ENCODE measurements at regions not wholly inside any gene's neighbourhood (a gene's known extent, or its start where the extent isn't known, plus 50 kb on each side); places are given as distances from the start of the nearest gene placed in this dataset.
"Not testable (repeated sequence)": the region's sequence is repeated elsewhere in the genome, so short reads cannot be mapped to it uniquely, and the experiment has no call there.

DNA sequence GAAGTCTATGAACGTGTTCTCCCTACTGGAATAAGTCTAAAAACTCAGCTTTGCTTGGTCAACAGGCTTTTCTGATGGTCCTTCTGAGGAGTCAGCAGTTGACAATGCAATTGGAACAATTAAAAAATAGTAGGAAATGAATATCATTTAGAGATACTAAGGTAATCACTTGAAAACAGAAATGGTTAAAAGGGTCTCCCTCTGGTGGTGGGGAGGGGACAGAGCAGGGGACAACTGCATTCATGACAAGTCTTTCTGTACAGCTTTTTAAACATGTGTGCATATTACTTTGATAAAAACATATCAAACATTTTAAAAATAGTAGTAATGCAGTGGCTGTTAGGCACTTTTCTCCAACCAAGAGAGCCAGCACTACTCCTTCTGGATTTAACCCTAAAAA lies 119.9 kb upstream of the FHIT start:
- DNase-seq (ENCODE audit: low read depth) = peak; percentile 17
- no peak overlapping the region for H3K4me3 ChIP-seq (ENCODE audit: control insufficient read depth, low read depth, low read length)
- TF ChIP-seq, protein P1, sequence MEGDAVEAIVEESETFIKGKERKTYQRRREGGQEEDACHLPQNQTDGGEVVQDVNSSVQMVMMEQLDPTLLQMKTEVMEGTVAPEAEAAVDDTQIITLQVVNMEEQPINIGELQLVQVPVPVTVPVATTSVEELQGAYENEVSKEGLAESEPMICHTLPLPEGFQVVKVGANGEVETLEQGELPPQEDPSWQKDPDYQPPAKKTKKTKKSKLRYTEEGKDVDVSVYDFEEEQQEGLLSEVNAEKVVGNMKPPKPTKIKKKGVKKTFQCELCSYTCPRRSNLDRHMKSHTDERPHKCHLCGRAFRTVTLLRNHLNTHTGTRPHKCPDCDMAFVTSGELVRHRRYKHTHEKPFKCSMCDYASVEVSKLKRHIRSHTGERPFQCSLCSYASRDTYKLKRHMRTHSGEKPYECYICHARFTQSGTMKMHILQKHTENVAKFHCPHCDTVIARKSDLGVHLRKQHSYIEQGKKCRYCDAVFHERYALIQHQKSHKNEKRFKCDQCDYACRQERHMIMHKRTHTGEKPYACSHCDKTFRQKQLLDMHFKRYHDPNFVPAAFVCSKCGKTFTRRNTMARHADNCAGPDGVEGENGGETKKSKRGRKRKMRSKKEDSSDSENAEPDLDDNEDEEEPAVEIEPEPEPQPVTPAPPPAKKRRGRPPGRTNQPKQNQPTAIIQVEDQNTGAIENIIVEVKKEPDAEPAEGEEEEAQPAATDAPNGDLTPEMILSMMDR (conservative IDR thresholded peaks at IDR 0.05; ENCODE audit: control insufficient read depth, insufficient read depth, low read depth, low read length) = peak; percentile 49

DNA sequence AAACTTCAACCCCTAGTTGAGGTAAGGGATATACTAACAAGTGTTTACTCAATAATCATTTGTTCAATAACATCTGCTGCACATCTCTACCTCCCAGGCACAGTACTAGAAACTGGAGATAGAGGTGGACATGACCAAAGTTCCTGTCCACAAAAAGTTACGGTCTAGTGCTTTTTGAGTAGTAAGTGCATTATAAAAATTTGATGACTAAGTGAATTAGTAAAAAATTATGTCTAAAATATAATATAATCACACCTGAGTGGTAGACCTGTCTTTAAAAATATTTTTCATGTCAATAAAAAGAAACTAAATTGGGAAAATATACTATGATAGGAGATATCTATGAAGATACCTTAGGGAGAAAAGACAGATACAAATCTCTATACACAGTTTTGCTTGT lies 121.5 kb upstream of the FHIT start:
- no peak overlapping the region for H3K4me3 ChIP-seq (ENCODE audit: control insufficient read depth, low read depth, low read length)
- TF ChIP-seq, protein P1 (conservative IDR thresholded peaks at IDR 0.05; ENCODE audit: control insufficient read depth, insufficient read depth, low read depth, low read length) = no peak
- no peak for DNase-seq (ENCODE audit: low read depth)

DNA sequence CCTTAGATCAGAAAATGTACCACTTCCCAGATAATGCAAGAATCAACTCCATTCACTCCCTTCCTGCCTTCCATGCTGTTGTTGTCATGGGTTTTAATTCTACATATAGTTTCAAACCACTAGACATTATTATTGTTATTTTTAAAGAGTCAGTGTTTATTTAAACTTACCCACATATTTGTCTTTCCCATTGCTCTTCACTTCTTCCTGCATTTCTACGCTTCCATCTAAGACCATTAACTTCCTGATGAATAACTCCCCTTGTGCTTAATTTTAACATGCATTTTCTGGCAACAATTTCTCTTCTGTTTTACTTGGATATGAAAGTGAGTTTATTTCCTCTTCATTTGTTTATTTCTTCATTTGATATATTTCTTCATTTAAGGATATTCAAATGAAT lies 127.1 kb upstream of the FHIT start:
- TF ChIP-seq, protein P1 (conservative IDR thresholded peaks at IDR 0.05; ENCODE audit: control insufficient read depth, insufficient read depth, low read depth, low read length) = no peak
- peak; percentile 22 for DNase-seq (ENCODE audit: low read depth)

DNA sequence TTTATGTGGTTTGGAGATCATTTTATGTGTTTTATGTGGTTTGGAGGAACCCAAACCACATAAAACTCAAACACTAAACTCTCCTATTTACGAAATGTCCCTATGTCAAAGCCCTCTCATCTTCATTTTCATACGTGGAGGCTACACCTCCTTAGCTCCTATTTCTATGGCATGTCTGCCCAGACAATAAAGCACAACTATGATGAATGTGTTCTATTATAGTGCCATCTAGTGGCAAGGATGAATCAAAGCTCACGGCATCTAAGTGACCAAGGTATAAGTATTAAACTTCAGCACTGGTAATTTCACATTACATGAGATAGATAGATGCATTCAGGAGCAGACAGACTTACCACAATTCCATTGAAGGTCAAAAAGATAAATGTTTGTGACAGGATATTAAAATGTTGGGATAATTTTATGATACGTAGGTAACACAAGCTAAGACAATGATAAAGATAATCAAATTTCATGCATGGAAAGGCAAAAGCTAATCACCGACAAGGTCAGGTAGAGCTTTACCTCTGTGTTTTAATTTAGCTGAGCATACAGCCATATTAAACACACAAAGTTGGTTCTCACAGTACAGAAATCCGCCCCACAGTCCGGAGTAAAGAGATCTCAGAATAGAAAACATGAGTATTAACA lies 130.6 kb upstream of the FHIT start:
- DNase-seq (ENCODE audit: low read depth) = peak; percentile 45
- TF ChIP-seq, protein P1 (conservative IDR thresholded peaks at IDR 0.05; ENCODE audit: control insufficient read depth, insufficient read depth, low read depth, low read length) = peak; percentile 63

More for the DNA sequence above, 127.1 kb upstream of the FHIT start:
- H3K4me3 ChIP-seq (ENCODE audit: control insufficient read depth, low read depth, low read length) = no peak overlapping the region

DNA sequence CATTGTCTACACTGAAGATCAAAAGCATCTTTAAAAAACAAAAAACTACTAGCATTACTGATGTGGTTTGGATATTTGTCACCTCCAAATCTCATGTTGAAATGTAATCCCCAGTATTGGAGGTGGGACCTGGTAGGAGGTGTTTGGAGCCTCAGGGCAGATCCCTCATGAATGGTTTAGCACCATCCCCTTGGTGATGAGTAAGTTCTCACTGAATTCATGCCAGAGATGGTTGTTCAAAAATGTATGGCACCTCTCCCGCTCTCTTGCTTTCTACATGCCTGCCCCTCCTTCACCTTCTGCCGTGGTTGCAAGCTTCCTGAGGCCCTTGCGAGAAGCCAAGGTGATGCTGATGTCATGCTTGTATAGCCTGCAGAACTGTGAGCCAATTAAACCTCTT lies 136.6 kb upstream of the FHIT start:
- H3K4me3 ChIP-seq (ENCODE audit: control insufficient read depth, low read depth, low read length) = no peak overlapping the region
- TF ChIP-seq, protein P1 (conservative IDR thresholded peaks at IDR 0.05; ENCODE audit: control insufficient read depth, insufficient read depth, low read depth, low read length) = no peak
- no peak for DNase-seq (ENCODE audit: low read depth)

More for the DNA sequence above, 130.6 kb upstream of the FHIT start:
- no peak overlapping the region for H3K4me3 ChIP-seq (ENCODE audit: control insufficient read depth, low read depth, low read length)

DNA sequence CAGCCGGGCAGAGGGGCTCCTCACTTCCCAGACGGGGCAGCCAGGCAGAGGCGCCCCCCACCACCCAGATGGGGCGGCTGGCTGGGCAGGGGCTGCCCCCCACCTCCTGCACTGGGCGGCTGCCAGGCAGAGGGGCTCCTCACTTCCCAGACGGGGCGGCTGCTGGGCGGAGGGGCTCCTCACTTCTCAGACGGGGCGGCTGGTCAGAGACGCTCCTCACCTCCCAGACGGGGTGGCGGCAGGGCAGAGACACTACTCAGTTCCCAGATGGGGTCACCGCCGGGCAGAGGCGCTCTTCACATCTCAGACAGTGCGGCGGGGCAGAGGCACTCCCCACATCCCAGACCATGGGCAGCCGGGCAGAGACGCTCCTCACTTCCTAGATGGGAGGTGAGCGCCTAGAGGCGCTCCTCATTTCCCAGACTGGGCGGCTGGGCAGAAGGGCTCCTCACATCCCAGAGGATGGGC lies 142.3 kb upstream of the FHIT start:
- H3K4me3 ChIP-seq (ENCODE audit: control insufficient read depth, low read depth, low read length); DNase-seq (ENCODE audit: low read depth): not testable (repeated sequence)

DNA sequence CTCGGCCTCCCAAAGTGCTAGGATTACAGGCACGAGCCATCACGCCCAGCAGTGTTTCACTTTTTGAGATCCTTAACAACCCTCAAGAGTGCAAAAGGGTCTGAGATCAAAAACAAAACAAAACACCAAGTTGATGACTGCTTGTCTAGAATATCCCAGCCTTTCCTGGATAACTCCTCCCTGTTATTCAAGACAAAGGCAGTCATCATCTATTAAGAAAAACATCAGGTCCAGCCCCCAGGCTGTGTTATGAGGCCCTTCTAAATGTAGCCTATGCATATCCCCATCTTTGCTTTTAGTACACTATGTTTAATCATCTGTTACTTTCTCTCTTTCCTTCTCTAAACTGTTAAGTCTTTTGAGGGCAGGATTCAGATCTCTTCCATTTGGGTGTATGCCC lies 150.1 kb upstream of the FHIT start:
- H3K4me3 ChIP-seq (ENCODE audit: control insufficient read depth, low read depth, low read length) = no peak overlapping the region
- no peak for DNase-seq (ENCODE audit: low read depth)
- TF ChIP-seq, protein P1 (conservative IDR thresholded peaks at IDR 0.05; ENCODE audit: control insufficient read depth, insufficient read depth, low read depth, low read length) = no peak

Measured in fibroblast of mammary gland (primary cell).